ENCODE measurements at regions not wholly inside any gene's neighbourhood (a gene's known extent, or its start where the extent isn't known, plus 50 kb on each side); places are given as distances from the start of the nearest gene placed in this dataset.

DNA sequence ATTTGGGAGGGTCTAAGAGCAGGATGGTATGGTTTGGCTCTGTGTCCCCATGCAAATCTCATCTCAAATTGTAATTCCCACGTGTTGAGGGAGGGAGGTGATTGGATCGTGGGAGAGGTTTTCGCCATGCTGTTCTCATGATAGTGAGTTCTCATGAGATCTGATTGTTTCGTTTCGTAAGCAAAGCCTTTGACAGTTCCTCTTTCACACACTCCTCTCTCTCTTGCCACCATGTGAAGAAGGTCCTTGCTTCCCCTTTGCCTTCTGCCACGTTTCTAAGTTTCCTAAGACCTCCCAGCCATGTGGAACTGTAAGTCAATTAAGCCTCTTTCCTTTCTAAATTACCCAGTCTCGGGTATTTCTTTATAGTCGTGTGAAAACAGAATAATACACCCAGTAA is 553.7 kb downstream of the TAFA4 start:
- peaks cover 0 to 50% (median 39%) of the 10 kb centered on the region in 8 donors for H3K9me3 ChIP-seq
- H3K36me3 ChIP-seq: no peaks in the 10 kb centered on the region
- no peaks in the 10 kb centered on the region for H3K27me3 ChIP-seq (replicated peaks in 1 of 7)
- H3K4me1 ChIP-seq: no peaks in the 10 kb centered on the region
- DNase-seq: no peak
- no peak for TF ChIP-seq POLR2AphosphoS5 (IDR thresholded peaks at IDR 0.05)
- TF ChIP-seq POLR2A (IDR thresholded peaks at IDR 0.05): no peak
- TF ChIP-seq, protein P1, sequence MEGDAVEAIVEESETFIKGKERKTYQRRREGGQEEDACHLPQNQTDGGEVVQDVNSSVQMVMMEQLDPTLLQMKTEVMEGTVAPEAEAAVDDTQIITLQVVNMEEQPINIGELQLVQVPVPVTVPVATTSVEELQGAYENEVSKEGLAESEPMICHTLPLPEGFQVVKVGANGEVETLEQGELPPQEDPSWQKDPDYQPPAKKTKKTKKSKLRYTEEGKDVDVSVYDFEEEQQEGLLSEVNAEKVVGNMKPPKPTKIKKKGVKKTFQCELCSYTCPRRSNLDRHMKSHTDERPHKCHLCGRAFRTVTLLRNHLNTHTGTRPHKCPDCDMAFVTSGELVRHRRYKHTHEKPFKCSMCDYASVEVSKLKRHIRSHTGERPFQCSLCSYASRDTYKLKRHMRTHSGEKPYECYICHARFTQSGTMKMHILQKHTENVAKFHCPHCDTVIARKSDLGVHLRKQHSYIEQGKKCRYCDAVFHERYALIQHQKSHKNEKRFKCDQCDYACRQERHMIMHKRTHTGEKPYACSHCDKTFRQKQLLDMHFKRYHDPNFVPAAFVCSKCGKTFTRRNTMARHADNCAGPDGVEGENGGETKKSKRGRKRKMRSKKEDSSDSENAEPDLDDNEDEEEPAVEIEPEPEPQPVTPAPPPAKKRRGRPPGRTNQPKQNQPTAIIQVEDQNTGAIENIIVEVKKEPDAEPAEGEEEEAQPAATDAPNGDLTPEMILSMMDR (IDR thresholded peaks at IDR 0.05 in 8 of 11, conservative IDR thresholded peaks at IDR 0.05 in 3 of 11): no peak
- no peak overlapping the region for H3K4me3 ChIP-seq
- intact Hi-C loops (cut with DNase I; ENCODE audit: low total_unique reads): no loop called here
- 72 to 82% (median 78%) methylated on average over 8 of the region's 8 CpGs for WGBS, 5 donors
- no peak overlapping the region for H3K27ac ChIP-seq

DNA sequence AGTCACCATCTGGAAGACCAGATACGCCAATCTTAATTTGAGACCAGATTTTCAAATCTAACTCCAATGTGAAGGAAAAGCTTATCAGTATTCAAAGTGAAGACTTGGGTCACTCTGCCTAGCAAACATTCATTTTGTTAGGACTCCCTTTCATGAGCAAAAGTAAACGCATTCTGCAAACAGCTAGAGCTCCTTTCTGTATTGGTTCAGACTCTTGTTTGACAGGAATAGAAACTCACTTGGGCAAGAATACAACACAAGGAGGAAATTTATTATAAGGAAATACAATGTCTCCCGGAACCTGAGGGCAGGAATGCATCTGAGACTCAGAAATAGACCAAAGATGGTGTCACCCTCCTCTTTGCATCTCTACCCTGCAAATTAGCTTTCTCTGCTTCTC is 558.6 kb downstream of the TAFA4 start:
- TF ChIP-seq, protein P1 (IDR thresholded peaks at IDR 0.05 in 8 of 11, conservative IDR thresholded peaks at IDR 0.05 in 3 of 11): no peak
- no peak for TF ChIP-seq POLR2A (IDR thresholded peaks at IDR 0.05)
- no peak for TF ChIP-seq POLR2AphosphoS5 (IDR thresholded peaks at IDR 0.05)
- no peak overlapping the region for H3K27ac ChIP-seq
- peaks cover 0 to 36% (median 25%) of the 10 kb centered on the region in 8 donors for H3K9me3 ChIP-seq

DNA sequence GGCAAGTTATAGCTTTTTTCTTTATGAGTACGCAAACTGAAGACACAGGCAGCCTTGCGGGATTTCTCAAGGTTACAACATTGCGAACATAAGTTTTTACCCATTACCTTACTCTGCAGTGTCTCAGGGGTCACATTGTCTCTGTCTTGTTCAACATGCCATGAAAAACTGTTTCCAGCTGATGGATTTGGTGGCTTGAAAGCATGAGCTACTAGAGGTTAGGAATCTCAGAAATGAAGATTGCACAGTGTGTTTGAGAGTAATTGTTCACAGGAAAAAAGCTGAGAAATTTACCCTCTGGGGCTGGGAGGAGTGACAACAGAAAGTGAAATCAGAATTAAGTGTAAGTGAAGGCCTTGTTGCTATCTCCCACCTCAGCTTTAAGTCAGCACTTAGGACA is 568.6 kb downstream of the TAFA4 start:
- no peaks in the 10 kb centered on the region for H3K27me3 ChIP-seq (replicated peaks in 1 of 7)
- WGBS, 5 donors: 69 to 88% (median 84%) methylated on average over 3 of the region's 3 CpGs
- intact Hi-C loops (cut with DNase I; ENCODE audit: low total_unique reads): no loop called here
- H3K4me1 ChIP-seq: no peaks in the 10 kb centered on the region
- no peak overlapping the region for H3K27ac ChIP-seq
- H3K4me3 ChIP-seq: no peak overlapping the region
- TF ChIP-seq POLR2A (IDR thresholded peaks at IDR 0.05) (no peak), POLR2AphosphoS5 (IDR thresholded peaks at IDR 0.05) (no peak)
- TF ChIP-seq, protein P1 (IDR thresholded peaks at IDR 0.05 in 8 of 11, conservative IDR thresholded peaks at IDR 0.05 in 3 of 11): no peak
- H3K9me3 ChIP-seq: no peaks in the 10 kb centered on the region
- H3K36me3 ChIP-seq: no peaks in the 10 kb centered on the region
- no peak for DNase-seq

More for the DNA sequence above, 558.6 kb downstream of the TAFA4 start:
- Histone ChIP-seq H3K4me3 (no peak overlapping the region), H3K27me3 (replicated peaks in 1 of 7) (no peaks in the 10 kb centered on the region), H3K4me1 (no peaks in the 10 kb centered on the region), H3K36me3 (no peaks in the 10 kb centered on the region)
- 70 to 79% (median 77%) methylated on average over 3 of the region's 3 CpGs for WGBS, 5 donors
- intact Hi-C loops (cut with DNase I; ENCODE audit: low total_unique reads): no loop called here
- no peak for DNase-seq

DNA sequence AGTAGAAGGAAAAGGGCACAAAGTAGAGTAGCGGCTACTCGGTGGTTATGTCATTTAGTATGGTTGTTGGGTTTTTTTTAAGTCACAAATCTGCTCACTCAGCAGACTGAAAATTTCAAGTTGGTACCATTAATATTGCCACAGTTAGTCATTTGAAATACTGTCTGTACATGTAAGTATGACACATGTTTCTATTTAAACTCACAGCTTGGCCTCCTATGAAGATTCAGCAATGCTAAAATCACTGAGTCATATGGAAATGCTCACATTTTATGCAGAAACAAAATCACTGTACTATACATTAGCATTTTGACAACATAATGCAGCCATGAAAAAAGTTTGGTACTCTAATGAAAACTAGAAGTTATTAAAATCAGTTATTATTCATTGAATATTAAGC is 571.9 kb downstream of the TAFA4 start:
- TF ChIP-seq POLR2A (IDR thresholded peaks at IDR 0.05) (no peak), POLR2AphosphoS5 (IDR thresholded peaks at IDR 0.05) (no peak)
- TF ChIP-seq, protein P1 (IDR thresholded peaks at IDR 0.05 in 8 of 11, conservative IDR thresholded peaks at IDR 0.05 in 3 of 11): no peak
- Histone ChIP-seq H3K9me3 (no peaks in the 10 kb centered on the region), H3K4me1 (no peaks in the 10 kb centered on the region), H3K4me3 (no peak overlapping the region), H3K27me3 (replicated peaks in 1 of 7) (no peaks in the 10 kb centered on the region), H3K27ac (no peak overlapping the region), H3K36me3 (no peaks in the 10 kb centered on the region)
- WGBS, 5 donors: 92 to 96% (median 93%) methylated on average over 2 of the region's 2 CpGs
- no peak for DNase-seq
- intact Hi-C loops (cut with DNase I; ENCODE audit: low total_unique reads): no loop called here
